HEK293 (cell line): ENCODE measurements at regions not wholly inside any gene's neighbourhood (a gene's known extent, or its start where the extent isn't known, plus 50 kb on each side); places are given as distances from the start of the nearest gene placed in this dataset.
"Not testable (repeated sequence)": the region's sequence is repeated elsewhere in the genome, so short reads cannot be mapped to it uniquely, and the experiment has no call there.

ENCODE experiments used
- CTCF ChIA-PET: fragments of 350-600 bp; formaldehyde crosslinking; extraction: SDS; loops from one replicate; lab custom pipeline; 2021; ENCODE audit warnings: antibody characterized with exemption; lab: Yijun Ruan, JAX
- POLR2A ChIA-PET: fragments of 300-600 bp; formaldehyde crosslinking; extraction: SDS; loops from one replicate; lab custom pipeline; 2020; ENCODE audit warnings: antibody characterized with exemption, inconsistent platforms; lab: Yijun Ruan, JAX
- H3K27ac ChIP-seq: fragments of 200-500 bp; sonication (Bioruptor generic); 2 replicates; pipeline ENCODE4 v1.5.1; 2014; ENCODE audit warnings: low read depth, low read length, control low read depth, inconsistent platforms; ENCODE audit errors: extremely low read depth
- H3K36me3 ChIP-seq, 2 experiments: fragments of 200-500 bp in 1 of 2; sonication (Bioruptor generic) in 1 of 2; 1 replicate in 1 of 2; 2 replicates in 1 of 2; pipeline ENCODE4 v1.5.1; 2014 to 2017; ENCODE audit warnings: inconsistent platforms in 2 of 2, low read length in 2 of 2; ENCODE audit not compliant: control insufficient read depth in 2 of 2, insufficient read depth in 1 of 2
- H3K4me1 ChIP-seq: fragments of 200-500 bp; sonication (Bioruptor generic); 2 replicates; pipeline ENCODE4 v1.5.1; 2014; ENCODE audit warnings: mild to moderate bottlenecking, low read length, inconsistent platforms; ENCODE audit not compliant: control insufficient read depth, insufficient read depth
- H3K4me3 ChIP-seq: 2 replicates; pipeline ENCODE4 v1.5.1; 2011; ENCODE audit warnings: low read depth, mild to moderate bottlenecking, control low read depth, low read length, moderate library complexity
- H3K9me3 ChIP-seq: fragments of 200-500 bp; sonication (Bioruptor generic); 2 replicates; pipeline ENCODE4 v1.5.1; 2014; ENCODE audit warnings: low read depth, low read length, inconsistent platforms; ENCODE audit not compliant: control insufficient read depth, insufficient read depth
- CTCF ChIP-seq: fragments of 450-650 bp; formaldehyde crosslinking; IDR thresholded peaks from 2 replicates; pipeline ENCODE4 v1.5.1; 2016; ENCODE audit warnings: missing biosample characterization, missing genetic modification characterization
- PBX3 ChIP-seq: sonication (generic); formaldehyde crosslinking; IDR thresholded peaks from 2 replicates; pipeline ENCODE4 v1.8.1; 2022; ENCODE audit warnings: mild to moderate bottlenecking, moderate library complexity, missing genetic modification reagents
- TSHZ1 ChIP-seq: fragments of 450-650 bp; formaldehyde crosslinking; IDR thresholded peaks from 2 replicates; pipeline ENCODE4 v1.5.1; 2016; ENCODE audit warnings: missing biosample characterization, missing genetic modification characterization, borderline replicate concordance
- ZBTB48 ChIP-seq: fragments of 450-650 bp; formaldehyde crosslinking; IDR thresholded peaks from 2 replicates; pipeline ENCODE4 v1.5.1; 2016; ENCODE audit warnings: missing biosample characterization, missing genetic modification characterization
- ZIC2 ChIP-seq: fragments of 450-650 bp; formaldehyde crosslinking; IDR thresholded peaks from 2 replicates; pipeline ENCODE4 v1.5.1; 2016; ENCODE audit warnings: missing biosample characterization, missing genetic modification characterization
- ZNF202 ChIP-seq: fragments of 450-650 bp; formaldehyde crosslinking; IDR thresholded peaks from 2 replicates; pipeline ENCODE4 v1.5.1; 2016; ENCODE audit warnings: missing biosample characterization, missing genetic modification characterization, borderline replicate concordance
- ZNF280C ChIP-seq: fragments of 450-650 bp; formaldehyde crosslinking; IDR thresholded peaks from 2 replicates; pipeline ENCODE4 v1.5.1; 2016; ENCODE audit warnings: missing biosample characterization, missing genetic modification characterization
- ZNF394 ChIP-seq: fragments of 450-650 bp; formaldehyde crosslinking; IDR thresholded peaks from 2 replicates; pipeline ENCODE4 v1.5.1; 2016; ENCODE audit warnings: missing biosample characterization, missing genetic modification characterization, mild to moderate bottlenecking, moderate library complexity, borderline replicate concordance
- ZNF426 ChIP-seq: fragments of 450-650 bp; formaldehyde crosslinking; IDR thresholded peaks from 2 replicates; pipeline ENCODE4 v1.5.1; 2017; ENCODE audit warnings: missing biosample characterization, missing genetic modification characterization, mild to moderate bottlenecking, inconsistent platforms, moderate library complexity
- ZNF514 ChIP-seq: fragments of 450-650 bp; formaldehyde crosslinking; IDR thresholded peaks from 2 replicates; pipeline ENCODE4 v1.5.1; 2016; ENCODE audit warnings: missing biosample characterization, missing genetic modification characterization
- ZNF660 ChIP-seq: fragments of 450-650 bp; IDR thresholded peaks from 2 replicates; pipeline ENCODE4 v1.5.1; 2018; ENCODE audit warnings: missing biosample characterization, mild to moderate bottlenecking, missing genetic modification characterization
- ZXDB ChIP-seq: fragments of 450-650 bp; formaldehyde crosslinking; IDR thresholded peaks from 2 replicates; pipeline ENCODE4 v1.5.1; 2016; ENCODE audit warnings: missing biosample characterization, missing genetic modification characterization

GRCh38 chr21:28167366-28167765 is 825.3 kb downstream of the LTN1 start:
- H3K36me3 ChIP-seq = no peaks in the 10 kb centered on the region
- ChIA-PET POLR2A (no interaction called here), CTCF (interaction anchor here (0.7 kb wide), 1 partner anchor 64 kb away, joined by 3 read pairs; no protein-coding TSS in a partner anchor)
- TF ChIP-seq ZIC2 (no peak), ZXDB (no peak), ZNF514 (no peak), CTCF (tag by site-specific recombination) (no peak), ZNF202 (tag by site-specific recombination) (no peak), ZBTB48 (tag by site-specific recombination) (no peak), ZNF394 (tag by site-specific recombination) (no peak), TSHZ1 (no peak), PBX3 (CRISPR knock-in tag) (no peak), ZNF426 (tag by site-specific recombination) (no peak), ZNF660 (tag by site-specific recombination) (no peak), ZNF280C (tag by site-specific recombination) (no peak)
- no peak overlapping the region for H3K27ac ChIP-seq
- no peak overlapping the region for H3K4me3 ChIP-seq
- H3K4me1 ChIP-seq = no peaks in the 10 kb centered on the region
- H3K9me3 ChIP-seq = no peaks in the 10 kb centered on the region

- CTCF ChIA-PET = not testable (repeated sequence)
These were observed 828.2 kb downstream of the LTN1 start for GRCh38 chr21:28164519-28164918.

GRCh38 chr21:28162052-28162451 is 830.6 kb downstream of the LTN1 start:
- POLR2A ChIA-PET, H3K27ac ChIP-seq, H3K36me3 ChIP-seq, H3K4me1 ChIP-seq, CTCF ChIA-PET, H3K4me3 ChIP-seq, H3K9me3 ChIP-seq: not testable (repeated sequence)

More at GRCh38 chr21:28164519-28164918, 828.2 kb downstream of the LTN1 start:
- H3K4me1 ChIP-seq, H3K9me3 ChIP-seq, H3K36me3 ChIP-seq, H3K4me3 ChIP-seq, POLR2A ChIA-PET, H3K27ac ChIP-seq: not testable (repeated sequence)
